WTC11 (cell line): ENCODE measurements at regions not wholly inside any gene's neighbourhood (a gene's known extent, or its start where the extent isn't known, plus 50 kb on each side); places are given as distances from the start of the nearest gene placed in this dataset.

Experiments
- ATAC-seq: fragments of 200-7000 bp; cut with Tn5 transposase; 2 replicates; pipeline ENCODE4 v1.10.0; 2021; ENCODE audit warnings: mild to moderate bottlenecking, moderate library complexity
- CTCF ChIA-PET: fragments of 300-600 bp; sonication (Branson Sonifier 250); formaldehyde crosslinking; loops from one replicate; lab custom pipeline; 2021; ENCODE audit warnings: antibody characterized with exemption; lab: Charles Lee
- POLR2A ChIA-PET: fragments of 350-600 bp; sonication (Branson Sonifier 250); formaldehyde crosslinking; loops from one replicate; lab custom pipeline; 2021; ENCODE audit warnings: antibody characterized with exemption; lab: Charles Lee
- DNase-seq: peaks from one replicate; pipeline ENCODE4 v3.0.0; 2021; ENCODE audit warnings: low spot score
- H3K27ac Mint-ChIP-seq: 2 replicates; pipeline ENCODE4 v1.8.0; 2021; ENCODE audit warnings: mixed read lengths
- H3K27me3 Mint-ChIP-seq: 2 replicates; pipeline ENCODE4 v1.8.0; 2021; ENCODE audit warnings: low read depth, mild to moderate bottlenecking, moderate library complexity, mixed read lengths
- H3K36me3 Mint-ChIP-seq: 2 replicates; pipeline ENCODE4 v1.8.0; 2021; ENCODE audit warnings: mixed read lengths
- H3K4me1 Mint-ChIP-seq: 2 replicates; pipeline ENCODE4 v1.8.0; 2022; ENCODE audit warnings: mixed read lengths
- H3K4me3 Mint-ChIP-seq: 2 replicates; pipeline ENCODE4 v1.8.0; 2021; ENCODE audit warnings: mild to moderate bottlenecking, moderate library complexity, mixed read lengths
- H3K9me3 Mint-ChIP-seq: 2 replicates; pipeline ENCODE4 v1.8.0; 2021; ENCODE audit warnings: mixed read lengths
- ELF4 ChIP-seq: sonication (generic); formaldehyde crosslinking; IDR thresholded peaks from 2 replicates; pipeline ENCODE4 v1.8.1; 2022; ENCODE audit warnings: low read depth, mild to moderate bottlenecking, moderate library complexity, missing genetic modification reagents
- EMX1 ChIP-seq: fragments of 250-450 bp; sonication (Bioruptor Pico); IDR thresholded peaks from 2 replicates; pipeline ENCODE4 v1.8.0; 2021; ENCODE audit warnings: mild to moderate bottlenecking
- ETV6 ChIP-seq: sonication (generic); formaldehyde crosslinking; IDR thresholded peaks from 2 replicates; pipeline ENCODE4 v1.8.1; 2022; ENCODE audit warnings: mild to moderate bottlenecking, missing genetic modification reagents
- FOXP1 ChIP-seq: sonication (generic); formaldehyde crosslinking; IDR thresholded peaks from 2 replicates; pipeline ENCODE4 v1.8.0; 2022; ENCODE audit warnings: missing genetic modification reagents, mild to moderate bottlenecking, moderate library complexity, borderline replicate concordance
- JUN ChIP-seq: sonication (generic); formaldehyde crosslinking; IDR thresholded peaks from 2 replicates; pipeline ENCODE4 v1.8.0; 2023; ENCODE audit warnings: mild to moderate bottlenecking, missing genetic modification reagents
- MLX ChIP-seq: sonication (generic); formaldehyde crosslinking; IDR thresholded peaks from 2 replicates; pipeline ENCODE4 v1.8.1; 2023; ENCODE audit warnings: mild to moderate bottlenecking, missing genetic modification reagents, moderate library complexity
- RELA ChIP-seq: sonication (generic); formaldehyde crosslinking; IDR thresholded peaks from 2 replicates; pipeline ENCODE4 v1.8.1; 2022; ENCODE audit warnings: missing genetic modification reagents, mild to moderate bottlenecking, borderline replicate concordance
- RORB ChIP-seq: fragments of 250-450 bp; sonication (Bioruptor Pico); IDR thresholded peaks from 2 replicates; pipeline ENCODE4 v1.9.0; 2021; ENCODE audit warnings: mild to moderate bottlenecking
- SMAD3 ChIP-seq: sonication (generic); formaldehyde crosslinking; IDR thresholded peaks from 2 replicates; pipeline ENCODE4 v1.8.0; 2022; ENCODE audit warnings: missing genetic modification reagents, mild to moderate bottlenecking, borderline replicate concordance
- ZNF138 ChIP-seq: sonication (generic); formaldehyde crosslinking; conservative IDR thresholded peaks from 2 replicates; pipeline ENCODE4 v1.8.1; 2022; ENCODE audit warnings: mild to moderate bottlenecking, moderate library complexity, missing genetic modification reagents
- ZNF281 ChIP-seq: sonication (generic); formaldehyde crosslinking; IDR thresholded peaks from 2 replicates; pipeline ENCODE4 v1.8.0; 2023; ENCODE audit warnings: mild to moderate bottlenecking, missing genetic modification reagents
- ZNF396 ChIP-seq: fragments of 250-450 bp; sonication (Bioruptor Pico); IDR thresholded peaks from 2 replicates; pipeline ENCODE4 v1.8.0; 2021; ENCODE audit warnings: mild to moderate bottlenecking, moderate library complexity, borderline replicate concordance
- ZNF416 ChIP-seq: fragments of 250-450 bp; sonication (Bioruptor Pico); IDR thresholded peaks from 2 replicates; pipeline ENCODE4 v1.9.0; 2021; ENCODE audit warnings: mild to moderate bottlenecking, inconsistent platforms
- TF ChIP-seq, protein P1 (sequence below): sonication (generic); formaldehyde crosslinking; IDR thresholded peaks from 2 replicates; pipeline ENCODE4 v1.8.1; 2022; ENCODE audit warnings: mild to moderate bottlenecking, missing genetic modification reagents, moderate library complexity, borderline replicate concordance
- TF ChIP-seq, protein P2 (sequence below): sonication (generic); formaldehyde crosslinking; IDR thresholded peaks from 2 replicates; pipeline ENCODE4 v1.8.0; 2022; ENCODE audit warnings: mild to moderate bottlenecking, missing genetic modification reagents
- TF ChIP-seq, protein P3 (sequence below): fragments of 250-450 bp; sonication (Bioruptor Pico); IDR thresholded peaks from 2 replicates; pipeline ENCODE4 v1.9.0; 2021; ENCODE audit warnings: mild to moderate bottlenecking, borderline replicate concordance
- TF ChIP-seq, protein P4 (sequence below): sonication (generic); formaldehyde crosslinking; IDR thresholded peaks from 2 replicates; pipeline ENCODE4 v1.8.1; 2023; ENCODE audit warnings: mild to moderate bottlenecking, missing genetic modification reagents

DNA sequence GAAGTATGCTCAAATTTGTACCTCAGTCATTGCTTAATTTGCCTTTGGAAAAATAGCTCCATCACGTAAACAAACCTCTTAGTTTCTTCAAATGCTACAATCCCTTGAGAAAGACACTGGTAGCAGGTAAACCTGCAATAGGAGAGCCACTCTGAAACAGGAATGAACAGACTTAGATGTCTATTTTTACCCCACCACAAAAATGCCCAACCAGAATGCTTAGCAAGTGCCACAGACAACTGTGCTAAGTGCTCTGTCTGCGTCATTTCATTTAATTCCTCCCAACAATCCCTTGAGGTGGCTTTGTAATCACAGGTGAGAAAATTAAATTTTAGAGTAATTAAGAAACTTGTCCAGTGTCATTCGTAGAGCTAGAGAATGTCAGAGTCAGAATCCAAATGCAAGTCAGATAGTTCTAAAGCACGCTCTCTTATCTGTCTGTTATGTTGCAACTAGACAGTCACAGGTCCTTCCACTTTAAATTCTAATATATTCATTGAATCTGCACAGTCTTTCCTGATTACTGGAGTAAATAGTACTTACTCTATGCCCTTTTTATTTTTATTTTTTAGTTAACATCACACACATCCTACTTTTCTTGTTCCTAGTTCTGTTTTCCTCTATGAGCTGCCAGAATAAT lies 89.0 kb upstream of the GRIA4 start:
- no peaks in the 10 kb centered on the region for H3K27me3 Mint-ChIP-seq

DNA sequence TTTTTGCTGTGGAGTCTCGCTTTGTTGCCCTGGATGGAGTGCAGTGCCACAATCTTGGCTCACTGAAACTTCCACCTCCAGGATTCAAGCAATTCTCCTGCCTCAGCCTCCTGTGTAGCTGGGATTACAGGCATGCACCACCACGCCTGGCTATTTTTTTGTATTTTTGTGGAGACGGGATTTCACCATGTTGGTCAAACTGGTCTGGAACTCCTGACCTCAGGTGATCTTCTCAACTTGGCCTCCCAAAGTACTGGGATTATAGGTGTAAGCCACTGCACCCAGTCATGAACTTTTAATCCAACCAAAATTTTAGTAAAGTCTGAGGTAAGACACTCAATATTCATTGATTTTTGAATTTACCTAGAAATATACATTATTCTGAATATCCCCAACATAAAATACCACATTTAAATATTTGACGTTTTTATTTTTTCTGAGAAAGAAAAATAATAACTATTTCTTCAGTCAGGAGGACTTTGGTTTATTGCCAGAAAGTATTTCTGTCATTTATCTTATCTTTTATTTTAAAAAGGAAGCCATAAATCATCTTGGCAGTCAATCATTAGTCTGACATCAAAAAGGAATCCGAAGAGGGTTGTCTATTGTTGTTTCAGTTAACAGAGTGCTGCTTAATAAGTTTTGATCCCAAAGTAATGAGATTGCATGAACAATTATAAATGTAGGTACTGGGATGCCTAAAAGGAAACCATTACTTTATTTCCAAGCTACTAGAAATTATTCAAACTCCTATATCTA lies 102.2 kb upstream of the GRIA4 start:
- DNase-seq (no peak), ATAC-seq (no peak)
- ChIA-PET POLR2A (no interaction called here), CTCF (interaction anchor here (0.7 kb wide), 1 partner anchor 740 kb away, joined by 3 read pairs; no protein-coding TSS in a partner anchor)
- H3K9me3 Mint-ChIP-seq, result no peaks in the 10 kb centered on the region
- 0 out of 2 replicates have a peak, but pooled peaks cover 4% of the 10 kb centered on the region for H3K4me1 Mint-ChIP-seq
- H3K27ac Mint-ChIP-seq, result no peak overlapping the region
- no peaks in the 10 kb centered on the region for H3K27me3 Mint-ChIP-seq
- H3K36me3 Mint-ChIP-seq, result no peaks in the 10 kb centered on the region
- H3K4me3 Mint-ChIP-seq, result no peak overlapping the region
- no peak for TF ChIP-seq EMX1
- TF ChIP-seq, protein P1, sequence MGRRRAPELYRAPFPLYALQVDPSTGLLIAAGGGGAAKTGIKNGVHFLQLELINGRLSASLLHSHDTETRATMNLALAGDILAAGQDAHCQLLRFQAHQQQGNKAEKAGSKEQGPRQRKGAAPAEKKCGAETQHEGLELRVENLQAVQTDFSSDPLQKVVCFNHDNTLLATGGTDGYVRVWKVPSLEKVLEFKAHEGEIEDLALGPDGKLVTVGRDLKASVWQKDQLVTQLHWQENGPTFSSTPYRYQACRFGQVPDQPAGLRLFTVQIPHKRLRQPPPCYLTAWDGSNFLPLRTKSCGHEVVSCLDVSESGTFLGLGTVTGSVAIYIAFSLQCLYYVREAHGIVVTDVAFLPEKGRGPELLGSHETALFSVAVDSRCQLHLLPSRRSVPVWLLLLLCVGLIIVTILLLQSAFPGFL (CRISPR knock-in tag), result no peak
- TF ChIP-seq ZNF396 (CRISPR knock-in tag), result no peak
- TF ChIP-seq JUN (CRISPR knock-in tag), result no peak
- TF ChIP-seq SMAD3 (CRISPR knock-in tag), result no peak
- TF ChIP-seq, protein P2, sequence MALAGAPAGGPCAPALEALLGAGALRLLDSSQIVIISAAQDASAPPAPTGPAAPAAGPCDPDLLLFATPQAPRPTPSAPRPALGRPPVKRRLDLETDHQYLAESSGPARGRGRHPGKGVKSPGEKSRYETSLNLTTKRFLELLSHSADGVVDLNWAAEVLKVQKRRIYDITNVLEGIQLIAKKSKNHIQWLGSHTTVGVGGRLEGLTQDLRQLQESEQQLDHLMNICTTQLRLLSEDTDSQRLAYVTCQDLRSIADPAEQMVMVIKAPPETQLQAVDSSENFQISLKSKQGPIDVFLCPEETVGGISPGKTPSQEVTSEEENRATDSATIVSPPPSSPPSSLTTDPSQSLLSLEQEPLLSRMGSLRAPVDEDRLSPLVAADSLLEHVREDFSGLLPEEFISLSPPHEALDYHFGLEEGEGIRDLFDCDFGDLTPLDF, result no peak
- no peak for TF ChIP-seq FOXP1 (CRISPR knock-in tag)
- no peak for TF ChIP-seq ETV6 (CRISPR knock-in tag)
- TF ChIP-seq ZNF416 (CRISPR knock-in tag), result no peak

More for the DNA sequence above, 89.0 kb upstream of the GRIA4 start:
- no peak overlapping the region for H3K4me3 Mint-ChIP-seq
- ChIA-PET CTCF (no interaction called here), POLR2A (no interaction called here)
- H3K27ac Mint-ChIP-seq, result no peak overlapping the region
- H3K4me1 Mint-ChIP-seq, result no peaks in the 10 kb centered on the region
- ATAC-seq, result no peak
- peaks cover 3% of the 10 kb centered on the region for H3K36me3 Mint-ChIP-seq
- TF ChIP-seq ZNF281 (CRISPR knock-in tag) (no peak), MLX (CRISPR knock-in tag) (no peak), RORB (no peak), ELF4 (CRISPR knock-in tag) (no peak), RELA (no peak), ZNF138 (CRISPR knock-in tag) (no peak)
- TF ChIP-seq, protein P3, sequence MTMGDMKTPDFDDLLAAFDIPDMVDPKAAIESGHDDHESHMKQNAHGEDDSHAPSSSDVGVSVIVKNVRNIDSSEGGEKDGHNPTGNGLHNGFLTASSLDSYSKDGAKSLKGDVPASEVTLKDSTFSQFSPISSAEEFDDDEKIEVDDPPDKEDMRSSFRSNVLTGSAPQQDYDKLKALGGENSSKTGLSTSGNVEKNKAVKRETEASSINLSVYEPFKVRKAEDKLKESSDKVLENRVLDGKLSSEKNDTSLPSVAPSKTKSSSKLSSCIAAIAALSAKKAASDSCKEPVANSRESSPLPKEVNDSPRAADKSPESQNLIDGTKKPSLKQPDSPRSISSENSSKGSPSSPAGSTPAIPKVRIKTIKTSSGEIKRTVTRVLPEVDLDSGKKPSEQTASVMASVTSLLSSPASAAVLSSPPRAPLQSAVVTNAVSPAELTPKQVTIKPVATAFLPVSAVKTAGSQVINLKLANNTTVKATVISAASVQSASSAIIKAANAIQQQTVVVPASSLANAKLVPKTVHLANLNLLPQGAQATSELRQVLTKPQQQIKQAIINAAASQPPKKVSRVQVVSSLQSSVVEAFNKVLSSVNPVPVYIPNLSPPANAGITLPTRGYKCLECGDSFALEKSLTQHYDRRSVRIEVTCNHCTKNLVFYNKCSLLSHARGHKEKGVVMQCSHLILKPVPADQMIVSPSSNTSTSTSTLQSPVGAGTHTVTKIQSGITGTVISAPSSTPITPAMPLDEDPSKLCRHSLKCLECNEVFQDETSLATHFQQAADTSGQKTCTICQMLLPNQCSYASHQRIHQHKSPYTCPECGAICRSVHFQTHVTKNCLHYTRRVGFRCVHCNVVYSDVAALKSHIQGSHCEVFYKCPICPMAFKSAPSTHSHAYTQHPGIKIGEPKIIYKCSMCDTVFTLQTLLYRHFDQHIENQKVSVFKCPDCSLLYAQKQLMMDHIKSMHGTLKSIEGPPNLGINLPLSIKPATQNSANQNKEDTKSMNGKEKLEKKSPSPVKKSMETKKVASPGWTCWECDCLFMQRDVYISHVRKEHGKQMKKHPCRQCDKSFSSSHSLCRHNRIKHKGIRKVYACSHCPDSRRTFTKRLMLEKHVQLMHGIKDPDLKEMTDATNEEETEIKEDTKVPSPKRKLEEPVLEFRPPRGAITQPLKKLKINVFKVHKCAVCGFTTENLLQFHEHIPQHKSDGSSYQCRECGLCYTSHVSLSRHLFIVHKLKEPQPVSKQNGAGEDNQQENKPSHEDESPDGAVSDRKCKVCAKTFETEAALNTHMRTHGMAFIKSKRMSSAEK (CRISPR knock-in tag), result no peak
- TF ChIP-seq, protein P4, sequence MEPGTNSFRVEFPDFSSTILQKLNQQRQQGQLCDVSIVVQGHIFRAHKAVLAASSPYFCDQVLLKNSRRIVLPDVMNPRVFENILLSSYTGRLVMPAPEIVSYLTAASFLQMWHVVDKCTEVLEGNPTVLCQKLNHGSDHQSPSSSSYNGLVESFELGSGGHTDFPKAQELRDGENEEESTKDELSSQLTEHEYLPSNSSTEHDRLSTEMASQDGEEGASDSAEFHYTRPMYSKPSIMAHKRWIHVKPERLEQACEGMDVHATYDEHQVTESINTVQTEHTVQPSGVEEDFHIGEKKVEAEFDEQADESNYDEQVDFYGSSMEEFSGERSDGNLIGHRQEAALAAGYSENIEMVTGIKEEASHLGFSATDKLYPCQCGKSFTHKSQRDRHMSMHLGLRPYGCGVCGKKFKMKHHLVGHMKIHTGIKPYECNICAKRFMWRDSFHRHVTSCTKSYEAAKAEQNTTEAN, result no peak
- TF ChIP-seq, all 79 proteins: peak for 0
- peaks cover 11% of the 10 kb centered on the region for H3K9me3 Mint-ChIP-seq
- no peak for DNase-seq
